Panc1 (cell line): ENCODE measurements at regions not wholly inside any gene's neighbourhood (a gene's known extent, or its start where the extent isn't known, plus 50 kb on each side); places are given as distances from the start of the nearest gene placed in this dataset.

Experiments
- ATAC-seq: fragments of 200-7000 bp; cut with Tn5 transposase; 2 replicates; pipeline ENCODE4 v1.9.1; 2020; ENCODE audit warnings: mild to moderate bottlenecking, moderate library complexity
- BruUV-seq: library from RNA; stranded (reverse); fragments of 400-500 nt; replicated peaks from 2 replicates; lab custom pipeline; 2021; lab: Mats Ljungman, UMichigan
- CTCF ChIA-PET: fragments of 300-600 bp; sonication (Branson Sonifier 250); formaldehyde crosslinking; loops from one replicate; lab custom pipeline; 2022; ENCODE audit warnings: antibody characterized with exemption; lab: Charles Lee
- POLR2A ChIA-PET: fragments of 300-600 bp; sonication (Branson Sonifier 250); formaldehyde crosslinking; loops from one replicate; lab custom pipeline; 2022; ENCODE audit warnings: antibody characterized with exemption; lab: Charles Lee
- DNase-seq: peaks from one replicate; pipeline ENCODE4 v3.0.0-alpha.2; 2010; ENCODE audit warnings: low read depth, low spot score
- H3K27ac ChIP-seq: 2 replicates; pipeline ENCODE4 v1.5.1; 2011; ENCODE audit warnings: mild to moderate bottlenecking, low read length, inconsistent platforms
- H3K27me3 ChIP-seq: fragments of 200-500 bp; sonication (Bioruptor generic); 2 replicates; pipeline ENCODE4 v1.6.0; 2014; ENCODE audit warnings: low read length, inconsistent platforms; ENCODE audit not compliant: control insufficient read depth, insufficient read depth
- H3K36me3 ChIP-seq: fragments of 200-500 bp; sonication (Bioruptor generic); 2 replicates; pipeline ENCODE4 v1.5.1; 2014; ENCODE audit warnings: inconsistent platforms, mild to moderate bottlenecking, low read length, moderate library complexity; ENCODE audit not compliant: control insufficient read depth, insufficient read depth
- H3K4me1 ChIP-seq: 2 replicates; pipeline ENCODE4 v1.5.1; 2011; ENCODE audit warnings: inconsistent platforms, mild to moderate bottlenecking, low read length, moderate library complexity; ENCODE audit not compliant: control insufficient read depth, insufficient read depth
- H3K4me3 ChIP-seq, 2 experiments: 2 replicates each; pipeline ENCODE4 v1.5.1; 2011 to 2012; ENCODE audit warnings: low read depth in 2 of 2, low read length in 2 of 2, mild to moderate bottlenecking in 2 of 2, inconsistent platforms in 1 of 2, moderate library complexity in 1 of 2
- H3K9me3 ChIP-seq: fragments of 200-500 bp; sonication (Bioruptor generic); 2 replicates; pipeline ENCODE4 v1.5.1; 2014; ENCODE audit warnings: low read depth, mild to moderate bottlenecking, inconsistent platforms, low read length, moderate library complexity; ENCODE audit not compliant: control insufficient read depth, insufficient read depth
- CTCF ChIP-seq: fragments of 450-650 bp; IDR thresholded peaks from 2 replicates; pipeline ENCODE4 v1.5.1; 2017; ENCODE audit warnings: mild to moderate bottlenecking
- POLR2AphosphoS5 ChIP-seq: IDR thresholded peaks from 2 replicates; pipeline ENCODE4 v1.6.1; 2012; ENCODE audit warnings: mild to moderate bottlenecking, low read depth, low read length, moderate library complexity
- REST ChIP-seq, 2 experiments: IDR thresholded peaks; 2 replicates each; pipeline ENCODE4 v1.6.1; 2011 to 2012; ENCODE audit warnings: low read depth in 2 of 2, control low read depth in 1 of 2, low read length in 1 of 2, mild to moderate bottlenecking in 1 of 2, moderate library complexity in 1 of 2; ENCODE audit not compliant: insufficient read depth in 1 of 2
- SIN3A ChIP-seq: IDR thresholded peaks from 2 replicates; pipeline ENCODE4 v1.6.1; 2012; ENCODE audit warnings: low read depth, mild to moderate bottlenecking, low read length, moderate library complexity, borderline replicate concordance; ENCODE audit not compliant: insufficient read depth
- TCF7L2 ChIP-seq: IDR thresholded peaks from 2 replicates; pipeline ENCODE4 v1.6.1; 2011; ENCODE audit warnings: mild to moderate bottlenecking, low read depth, low read length, inconsistent platforms
- in situ Hi-C: cut with HindIII; loops from 2 replicates; pipeline ENCODE4 v1.10.0; 2016; ENCODE audit warnings: low sequenced_read_pairs, low pct_unique_long_range_greater_than_20kb
- intact Hi-C: fragments of 100-400 bp; cut with micrococcal nuclease; formaldehyde crosslinking; loops from one replicate; pipeline ENCODE4 v1.10.0; 2022; ENCODE audit not compliant: unreplicated experiment

- H3K9me3 ChIP-seq: no peaks in the 10 kb centered on the region
- ChIA-PET POLR2A (no interaction called here), CTCF (no interaction called here)
- H3K36me3 ChIP-seq: no peaks in the 10 kb centered on the region
- no peak overlapping the region for H3K4me3 ChIP-seq
- no peaks in the 10 kb centered on the region for H3K4me1 ChIP-seq
- in situ Hi-C loops (no loop called here), intact Hi-C loops (no loop called here)
- no TSS peak for BruUV-seq
- no peaks in the 10 kb centered on the region for H3K27me3 ChIP-seq
- DNase-seq (no peak), ATAC-seq (no peak)
- no peak overlapping the region for H3K27ac ChIP-seq
- TF ChIP-seq SIN3A: no peak
- no peak for TF ChIP-seq CTCF
- no peak for TF ChIP-seq TCF7L2
- no peak for TF ChIP-seq REST (IDR thresholded peaks at IDR 0.05; ENCODE audit: insufficient read depth in 1 of 2, low read depth in 2 of 2, low read length in 1 of 2)
- TF ChIP-seq POLR2AphosphoS5: no peak
These were observed 120.3 kb upstream of the SUCLG2 start for GRCh38 chr3:67774676-67775075.

GRCh38 chr3:67765575-67765974 is 111.2 kb upstream of the SUCLG2 start:
- Histone ChIP-seq H3K27ac (no peak overlapping the region), H3K4me1 (no peaks in the 10 kb centered on the region), H3K36me3 (no peaks in the 10 kb centered on the region), H3K4me3 (no peak overlapping the region), H3K27me3 (no peaks in the 10 kb centered on the region), H3K9me3 (no peaks in the 10 kb centered on the region)
- no TSS peak for BruUV-seq
- ChIA-PET POLR2A (no interaction called here), CTCF (no interaction called here)
- no peak for ATAC-seq
- no peak for DNase-seq
- intact Hi-C loops: no loop called here
- in situ Hi-C loops: no loop called here
- TF ChIP-seq POLR2AphosphoS5 (no peak), TCF7L2 (no peak), REST (IDR thresholded peaks at IDR 0.05; ENCODE audit: insufficient read depth in 1 of 2, low read depth in 2 of 2, low read length in 1 of 2) (no peak), CTCF (no peak)
